H9 (cell line): ENCODE measurements at regions not wholly inside any gene's neighbourhood (a gene's known extent, or its start where the extent isn't known, plus 50 kb on each side); places are given as distances from the start of the nearest gene placed in this dataset.

Experiments used
- DNase-seq: peaks from one replicate; pipeline ENCODE4 v3.0.0-alpha.2; 2017
- H2AFZ ChIP-seq: one replicate; pipeline ENCODE4 v1.6.1; 2013; ENCODE audit warnings: mild to moderate bottlenecking, low read length, control low read depth, moderate library complexity
- H2AK5ac ChIP-seq: 2 replicates; pipeline ENCODE4 v1.6.1; 2013; ENCODE audit warnings: low read length, control low read depth, mixed read lengths; ENCODE audit not compliant: insufficient read length
- H2BK120ac ChIP-seq: one replicate; pipeline ENCODE4 v1.6.1; 2013; ENCODE audit warnings: low read depth, mild to moderate bottlenecking, low read length, control low read depth, inconsistent platforms; ENCODE audit not compliant: poor library complexity, severe bottlenecking
- H2BK12ac ChIP-seq: 2 replicates; pipeline ENCODE4 v1.6.1; 2013; ENCODE audit warnings: low read length, control low read depth, mixed read lengths, low read depth; ENCODE audit not compliant: insufficient read length
- H2BK15ac ChIP-seq: 2 replicates; pipeline ENCODE4 v1.6.1; 2013; ENCODE audit warnings: low read depth, low read length, control low read depth
- H2BK20ac ChIP-seq: one replicate; pipeline ENCODE4 v1.6.1; 2013; ENCODE audit warnings: low read depth, mild to moderate bottlenecking, low read length, control low read depth, inconsistent platforms; ENCODE audit not compliant: poor library complexity, severe bottlenecking
- H2BK5ac ChIP-seq: 2 replicates; pipeline ENCODE4 v1.6.1; 2013; ENCODE audit warnings: low read length, control low read depth, mixed read lengths; ENCODE audit not compliant: insufficient read length
- H3K14ac ChIP-seq: 2 replicates; pipeline ENCODE4 v1.6.1; 2013; ENCODE audit warnings: low read length, control low read depth; ENCODE audit not compliant: insufficient read depth
- H3K18ac ChIP-seq: 2 replicates; pipeline ENCODE4 v1.6.1; 2013; ENCODE audit warnings: low read depth, mild to moderate bottlenecking, mixed read lengths, low read length, control low read depth; ENCODE audit not compliant: insufficient read length
- H3K23ac ChIP-seq: 2 replicates; pipeline ENCODE4 v1.6.1; 2013; ENCODE audit warnings: low read length, control low read depth, mixed read lengths, low read depth; ENCODE audit not compliant: insufficient read length
- H3K23me2 ChIP-seq: 2 replicates; pipeline ENCODE4 v1.6.1; 2013; ENCODE audit warnings: low read depth, mild to moderate bottlenecking, mixed read lengths, low read length, control low read depth; ENCODE audit not compliant: insufficient read length, poor library complexity, severe bottlenecking
- H3K27ac ChIP-seq: 2 replicates; pipeline ENCODE4 v1.5.1; 2013; ENCODE audit warnings: low read length, control low read depth, mixed read lengths, low read depth; ENCODE audit not compliant: insufficient read length
- H3K27me3 ChIP-seq: 2 replicates; pipeline ENCODE4 v1.6.1; 2013; ENCODE audit warnings: low read length, control low read depth, inconsistent platforms; ENCODE audit not compliant: insufficient read depth
- H3K4ac ChIP-seq: 2 replicates; pipeline ENCODE4 v1.6.1; 2013; ENCODE audit warnings: low read depth, mild to moderate bottlenecking, control low read depth, inconsistent platforms, low read length, moderate library complexity
- H3K4me1 ChIP-seq: 2 replicates; pipeline ENCODE4 v1.6.1; 2013; ENCODE audit warnings: low read length, control low read depth, inconsistent platforms; ENCODE audit not compliant: insufficient read depth
- H3K4me2 ChIP-seq: 2 replicates; pipeline ENCODE4 v1.6.1; 2013; ENCODE audit warnings: low read length, control low read depth, mixed read lengths; ENCODE audit not compliant: insufficient read length, insufficient read depth
- H3K56ac ChIP-seq: 2 replicates; pipeline ENCODE4 v1.6.1; 2013; ENCODE audit warnings: low read depth, mild to moderate bottlenecking, mixed read lengths, low read length, control low read depth; ENCODE audit not compliant: insufficient read length
- H3K79me1 ChIP-seq: 2 replicates; pipeline ENCODE4 v1.6.1; 2013; ENCODE audit warnings: low read depth, mild to moderate bottlenecking, moderate library complexity, low read length, control low read depth, inconsistent platforms; ENCODE audit not compliant: insufficient read depth, poor library complexity, severe bottlenecking
- H3K79me2 ChIP-seq: 2 replicates; pipeline ENCODE4 v1.6.1; 2013; ENCODE audit warnings: low read length, control low read depth, inconsistent platforms; ENCODE audit not compliant: insufficient read depth
- H3K9ac ChIP-seq: 2 replicates; pipeline ENCODE4 v1.6.1; 2013; ENCODE audit warnings: low read length, control low read depth, mixed read lengths; ENCODE audit not compliant: insufficient read length; ENCODE audit errors: extremely low read depth
- H3K9me3 ChIP-seq: one replicate; pipeline ENCODE4 v1.6.1; 2013; ENCODE audit warnings: low read depth, low read length, inconsistent platforms; ENCODE audit not compliant: control insufficient read depth
- H3T11ph ChIP-seq: one replicate; pipeline ENCODE4 v1.6.1; 2013; ENCODE audit warnings: mild to moderate bottlenecking, low read length, control low read depth, inconsistent platforms
- H4K20me1 ChIP-seq: one replicate; pipeline ENCODE4 v1.6.1; 2013; ENCODE audit not compliant: control insufficient read depth, insufficient read length, insufficient read depth
- H4K5ac ChIP-seq: 2 replicates; pipeline ENCODE4 v1.6.1; 2013; ENCODE audit warnings: low read depth, mild to moderate bottlenecking, mixed read lengths, low read length, control low read depth; ENCODE audit not compliant: insufficient read length
- H4K8ac ChIP-seq: replicated peaks from 2 replicates; pipeline ENCODE4 v1.6.1; 2013; ENCODE audit warnings: low read length, control low read depth, mixed read lengths, low read depth; ENCODE audit not compliant: insufficient read length
- H4K91ac ChIP-seq: 2 replicates; pipeline ENCODE4 v1.6.1; 2013; ENCODE audit warnings: low read depth, mild to moderate bottlenecking, moderate library complexity, mixed read lengths, low read length, control low read depth; ENCODE audit not compliant: insufficient read length
- H3K27ac Mint-ChIP-seq, 3 experiments: 2 replicates in 2 of 3; 3 replicates in 1 of 3; pipeline ENCODE4 v1.8.0; 2020 to 2021; ENCODE audit warnings: mixed read lengths in 3 of 3, mild to moderate bottlenecking in 1 of 3, moderate library complexity in 1 of 3
- H3K27me3 Mint-ChIP-seq: 2 replicates; pipeline ENCODE4 v1.8.0; 2021; ENCODE audit warnings: low read depth, mild to moderate bottlenecking, moderate library complexity, mixed read lengths
- H3K36me3 Mint-ChIP-seq, 3 experiments: 2 replicates in 2 of 3; 3 replicates in 1 of 3; pipeline ENCODE4 v1.8.0; 2020 to 2021; ENCODE audit warnings: low read depth in 3 of 3, mixed read lengths in 3 of 3; ENCODE audit not compliant: insufficient read depth in 1 of 3
- H3K4me1 Mint-ChIP-seq, 2 experiments: 2 replicates each; pipeline ENCODE4 v1.8.0; 2020; ENCODE audit warnings: mixed read lengths in 2 of 2
- H3K4me3 Mint-ChIP-seq, 2 experiments: 2 replicates in 1 of 2; 3 replicates in 1 of 2; pipeline ENCODE4 v1.8.0; 2020 to 2021; ENCODE audit warnings: mild to moderate bottlenecking in 2 of 2, mixed read lengths in 2 of 2, moderate library complexity in 1 of 2
- H3K9me3 Mint-ChIP-seq, 2 experiments: 2 replicates in 1 of 2; 3 replicates in 1 of 2; pipeline ENCODE4 v1.8.0; 2020; ENCODE audit warnings: mild to moderate bottlenecking in 2 of 2, mixed read lengths in 2 of 2, moderate library complexity in 1 of 2
- CTCF ChIP-seq: fragments of 200-600 bp; sonication (generic); conservative IDR thresholded peaks from 3 replicates; pipeline ENCODE4 v1.8.0; 2021; ENCODE audit warnings: antibody characterized with exemption, mild to moderate bottlenecking
- WGBS: extraction: QIAGEN DNeasy Blood & Tissue Kit; methylation state at CpG from one replicate; pipeline ENCODE4 v1.1.7; 2013; ENCODE audit warnings: missing lambda C conversion rate, low lambda C conversion rate, mixed read lengths; ENCODE audit not compliant: insufficient read length; ENCODE audit errors: extremely low coverage; 5-methylcytosine and 5-hydroxymethylcytosine counted together

- Histone ChIP-seq H4K8ac (no peak overlapping the region), H3K56ac (no peak overlapping the region), H2BK12ac (no peak overlapping the region), H2AFZ (no peak overlapping the region), H2AK5ac (no peak overlapping the region), H3K23ac (no peak overlapping the region), H3K4me2 (no peak overlapping the region), H3K23me2 (no peaks in the 10 kb centered on the region), H3K4me1 (no peaks in the 10 kb centered on the region), H3T11ph (no peak overlapping the region), H3K14ac (no peak overlapping the region), H4K20me1 (no peaks in the 10 kb centered on the region), H4K91ac (no peak overlapping the region), H4K5ac (no peak overlapping the region), H2BK15ac (no peak overlapping the region), H3K79me1 (no peaks in the 10 kb centered on the region), H3K9ac (no peak overlapping the region), H3K27me3 (no peaks in the 10 kb centered on the region), H3K4ac (no peak overlapping the region), H3K18ac (no peak overlapping the region), H2BK120ac (no peak overlapping the region), H3K79me2 (no peaks in the 10 kb centered on the region), H2BK5ac (no peak overlapping the region), H3K9me3 (no peaks in the 10 kb centered on the region), H3K27ac (no peak overlapping the region), H2BK20ac (no peak overlapping the region)
- H3K4me3 Mint-ChIP-seq = no peak overlapping the region
- peaks cover 0 to 6% of the 10 kb centered on the region in 2 experiments; a peak in 1 of 5 replicates for H3K9me3 Mint-ChIP-seq
- H3K27ac Mint-ChIP-seq = no peak overlapping the region
- no peak for TF ChIP-seq CTCF
- peaks cover 0 to 7% of the 10 kb centered on the region in 2 experiments; a peak in 1 of 4 replicates for H3K4me1 Mint-ChIP-seq
- no CpG with 5 or more reads among the region's 4 CpGs for WGBS
- H3K36me3 Mint-ChIP-seq = no peaks in the 10 kb centered on the region; a peak in 1 of 7 replicates
- DNase-seq = no peak
- no peaks in the 10 kb centered on the region; the same call in 1 of the 2 replicates for H3K27me3 Mint-ChIP-seq
Measured at GRCh38 chr10:31204090-31204489, 114.9 kb upstream of the ZEB1 start.
